Kidney (tissue), 13 donors: ENCODE measurements at regions not wholly inside any gene's neighbourhood (a gene's known extent, or its start where the extent isn't known, plus 50 kb on each side); places are given as distances from the start of the nearest gene placed in this dataset.

Experiments
- DNase-seq, 5 donors: peaks; one replicate each; pipeline ENCODE4 v3.0.0-alpha.2; 2013 to 2020
- FAIRE-seq: peaks from 2 replicates; lab custom pipeline; 2012; peaks lifted over from hg19 to GRCh38; lab: Jason Lieb, UNC
- H3K27ac ChIP-seq, 2 donors: one replicate each; pipeline ENCODE4 v1.7.0; 2013; ENCODE audit warnings: low read depth in 2 of 2, low read length in 2 of 2, inconsistent platforms in 1 of 2
- H3K27me3 ChIP-seq: one replicate; pipeline ENCODE4 v1.7.1; 2013; ENCODE audit warnings: low read length, inconsistent platforms; ENCODE audit not compliant: control insufficient read depth, insufficient read depth
- H3K36me3 ChIP-seq, 3 donors: one replicate each; pipeline versions ENCODE4 v1.7.0 to v1.7.1; 2013; ENCODE audit warnings: low read length in 3 of 3, control low read depth in 1 of 3, inconsistent platforms in 1 of 3; ENCODE audit not compliant: insufficient read depth in 3 of 3, control insufficient read depth in 2 of 3
- H3K4me1 ChIP-seq, 3 donors: one replicate each; pipeline versions ENCODE4 v1.7.0 to v1.7.1; 2013; ENCODE audit warnings: low read length in 3 of 3, inconsistent platforms in 1 of 3, low read depth in 1 of 3; ENCODE audit not compliant: control insufficient read depth in 2 of 3, insufficient read depth in 2 of 3
- H3K4me3 ChIP-seq, 3 donors: one replicate each; pipeline versions ENCODE4 v1.7.0 to v1.8.1; 2013; ENCODE audit warnings: low read length in 3 of 3, control low read depth in 1 of 3, inconsistent platforms in 1 of 3
- H3K9ac ChIP-seq, 3 donors: one replicate each; pipeline versions ENCODE4 v1.7.0 to v1.7.1; 2013; ENCODE audit warnings: low read length in 3 of 3, control low read depth in 1 of 3, inconsistent platforms in 1 of 3
- H3K9me3 ChIP-seq, 3 donors: one replicate each; pipeline versions ENCODE4 v1.7.0 to v1.7.1; 2013; ENCODE audit warnings: low read length in 3 of 3, control low read depth in 1 of 3, inconsistent platforms in 1 of 3; ENCODE audit not compliant: control insufficient read depth in 2 of 3, insufficient read depth in 1 of 3
- intact Hi-C: fragments of 100-400 bp; cut with DNase I; formaldehyde crosslinking; loops from one replicate; pipeline ENCODE4 v1.11.1; 2022
- TF ChIP-seq, protein P1 (sequence below): IDR thresholded peaks from 3 replicates; pipeline ENCODE4 v1.5.1; 2012; ENCODE audit warnings: mild to moderate bottlenecking, moderate library complexity, borderline replicate concordance; ENCODE audit not compliant: insufficient read depth; ENCODE audit errors: extremely low read depth
- donor health status: control.
- donor health status: control.
- donor health status: control.
- donor health status: control.
- donor health status: control.
- donor health status: DM: yes; HTN: yes; CAD: no.
- donor health status: Normal renal cell carcinoma (clear cell type).

DNA sequence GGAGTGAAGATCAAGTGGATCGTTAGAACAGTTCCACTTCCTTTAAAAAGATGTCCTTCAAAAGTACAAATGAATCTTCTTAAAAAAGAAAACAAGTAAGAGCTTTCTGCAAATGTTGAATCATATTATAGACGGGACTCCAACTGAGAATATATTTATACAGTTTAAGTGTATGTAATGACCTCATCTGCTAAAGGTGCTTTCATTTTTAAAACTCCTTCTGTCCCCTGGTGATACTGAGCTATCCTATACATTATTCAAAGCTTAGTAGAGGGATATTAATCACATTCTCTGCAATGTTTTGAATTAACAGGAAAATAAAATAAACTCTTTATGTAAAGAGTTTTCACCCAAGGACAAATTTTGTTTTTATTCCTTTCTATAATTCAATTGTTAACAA lies 420.7 kb upstream of the SLC8A1 start:
- TF ChIP-seq, protein P1, sequence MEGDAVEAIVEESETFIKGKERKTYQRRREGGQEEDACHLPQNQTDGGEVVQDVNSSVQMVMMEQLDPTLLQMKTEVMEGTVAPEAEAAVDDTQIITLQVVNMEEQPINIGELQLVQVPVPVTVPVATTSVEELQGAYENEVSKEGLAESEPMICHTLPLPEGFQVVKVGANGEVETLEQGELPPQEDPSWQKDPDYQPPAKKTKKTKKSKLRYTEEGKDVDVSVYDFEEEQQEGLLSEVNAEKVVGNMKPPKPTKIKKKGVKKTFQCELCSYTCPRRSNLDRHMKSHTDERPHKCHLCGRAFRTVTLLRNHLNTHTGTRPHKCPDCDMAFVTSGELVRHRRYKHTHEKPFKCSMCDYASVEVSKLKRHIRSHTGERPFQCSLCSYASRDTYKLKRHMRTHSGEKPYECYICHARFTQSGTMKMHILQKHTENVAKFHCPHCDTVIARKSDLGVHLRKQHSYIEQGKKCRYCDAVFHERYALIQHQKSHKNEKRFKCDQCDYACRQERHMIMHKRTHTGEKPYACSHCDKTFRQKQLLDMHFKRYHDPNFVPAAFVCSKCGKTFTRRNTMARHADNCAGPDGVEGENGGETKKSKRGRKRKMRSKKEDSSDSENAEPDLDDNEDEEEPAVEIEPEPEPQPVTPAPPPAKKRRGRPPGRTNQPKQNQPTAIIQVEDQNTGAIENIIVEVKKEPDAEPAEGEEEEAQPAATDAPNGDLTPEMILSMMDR = no peak
- Histone ChIP-seq H3K9me3 (no peaks in the 10 kb centered on the region), H3K27me3 (no peaks in the 10 kb centered on the region), H3K4me1 (no peaks in the 10 kb centered on the region), H3K36me3 (no peaks in the 10 kb centered on the region), H3K4me3 (no peak overlapping the region), H3K9ac (no peak overlapping the region), H3K27ac (no peak overlapping the region)
- no peak for FAIRE-seq
- intact Hi-C loops = no loop called here
- DNase-seq = no peak

DNA sequence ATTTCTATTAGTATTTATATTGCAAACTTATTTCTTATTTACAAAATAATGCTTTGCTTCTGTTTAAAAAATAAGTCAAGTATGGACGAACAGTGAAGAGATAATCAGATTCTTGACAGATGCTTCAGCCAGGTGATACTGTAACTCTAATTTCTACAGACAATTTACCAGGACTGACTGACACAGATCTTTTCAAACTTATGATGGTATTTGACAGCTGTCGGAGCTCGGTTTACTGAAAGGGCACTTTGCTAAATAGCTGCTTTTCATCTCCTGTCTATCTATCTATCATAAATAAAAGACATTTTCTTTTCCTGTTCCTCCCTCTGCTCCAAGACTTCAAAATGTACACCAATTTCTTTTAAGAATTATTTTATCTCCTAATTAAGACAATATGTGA lies 422.5 kb upstream of the SLC8A1 start:
- DNase-seq = no peak
- no peaks in the 10 kb centered on the region for H3K9me3 ChIP-seq
- no peak overlapping the region for H3K27ac ChIP-seq
- TF ChIP-seq, protein P1 = no peak
- H3K36me3 ChIP-seq = no peaks in the 10 kb centered on the region
- no peaks in the 10 kb centered on the region for H3K27me3 ChIP-seq
- no peaks in the 10 kb centered on the region for H3K4me1 ChIP-seq
- intact Hi-C loops = no loop called here
- no peak overlapping the region for H3K9ac ChIP-seq
- no peak overlapping the region for H3K4me3 ChIP-seq
- no peak for FAIRE-seq

GRCh38 chr2:40877734-40878288 lies 425.9 kb upstream of the SLC8A1 start:
- Histone ChIP-seq H3K27ac (no peak overlapping the region), H3K4me1 (no peaks in the 10 kb centered on the region), H3K9me3 (no peaks in the 10 kb centered on the region), H3K27me3 (no peaks in the 10 kb centered on the region), H3K9ac (no peak overlapping the region), H3K4me3 (no peak overlapping the region), H3K36me3 (no peaks in the 10 kb centered on the region)
- no peak for DNase-seq
- FAIRE-seq = no peak
- intact Hi-C loops = no loop called here
- TF ChIP-seq, protein P1 = no peak

- no peaks in the 10 kb centered on the region for H3K27me3 ChIP-seq
- DNase-seq (no peak), FAIRE-seq (peak; percentile 52)
- no peak overlapping the region for H3K9ac ChIP-seq
- H3K36me3 ChIP-seq = no peaks in the 10 kb centered on the region
- H3K4me3 ChIP-seq = no peak overlapping the region
- H3K4me1 ChIP-seq = no peaks in the 10 kb centered on the region
- H3K9me3 ChIP-seq = no peaks in the 10 kb centered on the region
- H3K27ac ChIP-seq = no peak overlapping the region
- intact Hi-C loops = no loop called here
- TF ChIP-seq, protein P1 = no peak
These were observed 427.4 kb upstream of the SLC8A1 start for GRCh38 chr2:40879305-40879704.
